NCI-H1417 (cell line): ENCODE measurements at regions not wholly inside any gene's neighbourhood (a gene's known extent, or its start where the extent isn't known, plus 50 kb on each side); places are given as distances from the start of the nearest gene placed in this dataset.
"Not testable (repeated sequence)": the region's sequence is repeated elsewhere in the genome, so short reads cannot be mapped to it uniquely, and the experiment has no call there.

Source experiments
- DNase-seq, 3 experiments: peaks; one replicate each; lab custom pipeline; 2025; lab: John Stamatoyannopoulos, UW

DNA sequence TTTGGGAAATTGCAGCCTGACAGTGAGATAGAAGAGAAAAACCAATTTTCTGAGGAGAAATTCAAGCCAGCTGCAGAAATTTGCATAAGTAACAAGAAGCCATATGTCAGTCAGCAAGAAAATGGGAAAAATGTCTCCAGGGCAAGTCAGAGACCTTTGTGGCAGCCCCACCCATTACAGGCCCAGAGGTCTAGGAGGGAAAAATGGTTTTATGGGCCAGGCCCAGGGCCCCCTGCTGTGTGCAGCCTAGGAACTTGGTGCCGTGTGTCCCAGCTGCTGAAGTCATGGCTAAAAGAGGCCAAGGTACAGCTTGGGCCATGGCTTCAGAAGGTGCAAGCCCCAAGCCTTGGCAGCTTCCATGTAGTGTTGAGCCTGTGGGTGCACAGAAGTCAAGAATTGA lies 296.1 kb downstream of the TTC6 start:
- DNase-seq: not testable (repeated sequence)

DNA sequence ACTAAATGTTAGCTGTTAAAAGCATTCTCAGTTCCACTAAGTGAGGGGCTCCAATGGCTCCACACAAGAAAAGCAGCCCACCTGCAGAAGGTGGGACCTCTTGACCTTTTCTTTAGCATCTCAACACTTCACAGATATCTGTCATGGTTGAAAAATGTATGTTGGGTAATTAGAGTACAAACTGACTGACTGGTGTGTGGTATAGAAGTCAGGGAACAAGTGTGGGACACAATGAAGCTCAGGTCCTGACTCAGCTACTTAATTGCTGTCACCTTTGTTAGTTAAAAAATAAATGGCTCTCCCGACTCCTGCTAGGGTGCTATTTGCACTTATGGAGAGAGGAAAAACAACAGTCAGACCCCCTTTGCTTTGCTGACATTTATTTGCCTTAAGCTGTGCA lies 299.0 kb downstream of the TTC6 start:
- peak in 1 of 3 experiments; percentile 54 for DNase-seq

DNA sequence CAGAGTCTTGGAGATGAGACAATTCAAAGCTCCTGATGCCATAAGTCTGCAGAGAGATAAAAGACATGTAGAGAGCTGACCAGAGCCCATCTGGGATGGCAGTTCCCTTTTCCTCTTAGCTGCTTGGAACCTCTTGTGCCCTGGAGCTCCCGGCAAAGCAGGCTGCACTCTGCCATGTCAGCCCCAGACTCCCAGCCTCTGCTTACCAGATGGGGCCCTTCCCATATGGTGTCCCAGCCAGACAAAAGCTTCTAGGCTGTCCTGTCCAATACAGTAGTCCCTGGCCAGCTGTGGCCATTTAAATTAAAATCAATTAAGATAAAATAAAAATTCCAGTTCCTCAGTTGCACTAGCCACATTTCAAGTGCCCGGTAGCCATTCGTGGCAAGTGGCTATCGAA lies 303.9 kb downstream of the TTC6 start:
- no peak for DNase-seq

DNA sequence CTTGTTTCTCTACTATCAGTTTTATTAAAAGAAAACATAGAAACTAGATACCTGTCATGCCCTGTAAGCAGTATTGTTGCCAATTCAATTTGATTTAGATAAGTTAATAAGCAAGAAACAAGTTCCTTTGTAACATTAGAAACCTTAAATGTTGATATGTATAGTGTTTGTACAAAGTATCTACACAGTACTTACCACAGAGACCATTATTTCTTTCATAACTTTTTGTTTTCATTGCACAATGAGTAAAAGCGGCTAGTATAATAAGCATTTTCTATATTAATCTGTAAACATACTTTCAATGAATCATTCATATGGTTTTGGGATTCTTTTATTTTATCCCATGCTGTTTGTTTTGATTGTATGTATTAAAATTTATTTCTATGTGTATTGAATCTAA lies 305.1 kb downstream of the TTC6 start:
- DNase-seq: no peak

DNA sequence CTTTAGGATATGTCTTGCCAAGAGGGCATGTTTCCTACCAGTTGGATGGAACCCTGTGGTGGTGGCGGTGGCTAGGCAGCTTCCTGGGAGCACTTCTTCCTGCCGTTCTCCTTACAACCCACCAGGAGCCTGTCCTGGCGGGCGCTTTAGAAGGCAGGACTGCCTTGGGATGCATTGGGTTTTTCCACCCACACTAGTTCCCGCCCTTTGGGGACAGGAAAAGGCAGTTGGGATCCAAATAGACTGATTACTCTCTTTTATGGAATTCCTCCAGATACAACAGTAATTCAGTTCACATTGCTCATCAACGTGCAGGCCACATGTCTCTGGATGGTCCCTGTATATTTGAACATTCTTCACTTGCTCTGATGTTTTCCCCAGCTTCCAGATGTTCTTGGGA lies 305.7 kb upstream of the SSTR1 start:
- no peak for DNase-seq

DNA sequence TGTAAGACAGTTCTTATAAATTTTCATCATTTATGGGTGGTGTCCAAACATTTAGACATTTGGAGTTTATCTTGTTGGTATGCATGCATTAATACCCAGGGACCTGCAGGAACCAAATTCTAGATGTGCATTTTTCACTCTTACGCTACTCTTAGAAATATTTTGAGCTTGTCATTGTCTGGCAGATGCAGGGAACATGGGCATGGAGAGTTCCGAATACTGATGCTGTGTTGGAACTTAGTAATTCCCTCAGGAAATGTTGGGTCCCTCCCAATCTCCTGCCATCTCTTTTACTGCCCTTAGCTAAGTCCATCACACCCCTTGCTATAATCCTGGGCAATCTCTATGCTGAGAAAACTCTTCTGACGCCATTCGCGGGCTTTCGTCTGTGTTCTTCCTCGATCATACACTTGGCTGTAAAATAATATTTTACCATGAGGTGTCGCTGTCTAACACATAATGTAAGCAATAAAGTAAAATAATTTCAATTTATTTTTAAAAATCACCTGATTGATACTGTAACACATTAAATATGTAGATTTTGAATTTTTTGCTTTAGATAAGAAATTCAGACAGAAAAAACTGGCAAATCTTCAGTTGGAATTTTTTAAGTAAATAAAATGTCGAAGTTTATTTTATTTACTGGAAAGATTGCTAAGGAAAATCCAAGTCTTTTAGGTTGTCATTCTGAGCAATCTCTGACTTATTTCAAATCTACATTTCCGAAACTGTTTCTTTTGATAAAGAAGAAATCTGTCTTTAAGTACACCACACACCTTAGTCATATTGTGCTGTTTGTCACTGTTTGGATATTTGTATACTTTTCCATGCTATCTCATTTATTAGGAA lies 304.1 kb upstream of the SSTR1 start:
- DNase-seq: peak; percentile 32 to 76 (median 75)

DNA sequence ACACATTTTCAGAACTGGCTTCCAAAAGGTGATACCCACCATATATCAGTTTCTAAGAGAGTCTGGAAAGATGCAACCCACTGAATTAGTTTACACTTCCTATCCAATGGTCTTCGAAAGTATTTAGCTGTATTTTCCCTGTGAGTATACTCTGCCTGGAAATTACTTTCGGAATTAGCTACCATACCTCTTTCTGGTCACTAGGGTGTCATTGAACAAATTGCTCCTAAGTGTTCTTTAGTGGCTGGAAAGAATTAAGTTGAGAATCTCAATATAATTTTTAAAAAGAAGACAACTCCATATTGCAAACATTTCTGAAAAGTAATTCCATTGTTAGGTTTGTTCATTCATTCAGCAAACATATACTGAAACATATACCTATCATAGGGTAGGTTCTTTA lies 283.1 kb upstream of the SSTR1 start:
- DNase-seq: no peak

DNA sequence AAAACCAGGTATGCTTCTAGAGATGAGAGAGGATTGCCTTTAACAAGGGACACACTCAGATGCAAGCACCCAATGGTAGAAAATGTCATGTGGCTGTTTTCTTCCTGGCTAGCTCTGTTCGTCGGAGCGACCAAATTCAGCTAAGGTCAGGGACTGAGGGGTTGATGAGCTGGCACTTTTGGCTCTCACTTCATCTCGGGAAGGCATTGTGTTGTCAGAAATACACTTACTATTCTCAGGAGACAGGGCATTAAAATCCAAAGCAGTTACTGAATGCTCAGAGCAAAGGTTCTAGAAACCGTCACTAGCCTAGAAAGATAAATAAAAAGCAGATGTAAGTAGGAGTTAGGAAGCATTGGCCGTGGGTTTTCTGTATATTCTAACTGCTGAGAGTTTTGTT lies 275.7 kb upstream of the SSTR1 start:
- DNase-seq: no peak

DNA sequence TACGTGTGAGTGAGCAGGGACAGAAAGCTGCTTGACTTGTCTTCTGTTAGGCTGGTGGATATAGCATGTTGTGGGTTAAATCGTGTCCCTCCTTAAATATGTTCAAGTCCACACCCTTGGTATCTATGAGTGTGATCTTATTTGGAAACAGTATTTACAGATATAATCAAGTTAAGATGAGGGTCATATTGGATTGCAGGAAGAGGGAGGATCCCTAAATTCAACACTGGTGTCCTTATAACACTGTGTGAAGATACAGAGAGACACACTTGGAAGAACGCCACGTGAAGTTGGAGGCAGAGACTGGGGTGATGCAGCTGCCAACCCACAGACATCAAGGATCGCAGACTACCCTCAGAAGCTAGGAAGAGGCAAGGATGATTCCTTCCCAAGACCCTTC lies 275.2 kb upstream of the SSTR1 start:
- DNase-seq: no peak

DNA sequence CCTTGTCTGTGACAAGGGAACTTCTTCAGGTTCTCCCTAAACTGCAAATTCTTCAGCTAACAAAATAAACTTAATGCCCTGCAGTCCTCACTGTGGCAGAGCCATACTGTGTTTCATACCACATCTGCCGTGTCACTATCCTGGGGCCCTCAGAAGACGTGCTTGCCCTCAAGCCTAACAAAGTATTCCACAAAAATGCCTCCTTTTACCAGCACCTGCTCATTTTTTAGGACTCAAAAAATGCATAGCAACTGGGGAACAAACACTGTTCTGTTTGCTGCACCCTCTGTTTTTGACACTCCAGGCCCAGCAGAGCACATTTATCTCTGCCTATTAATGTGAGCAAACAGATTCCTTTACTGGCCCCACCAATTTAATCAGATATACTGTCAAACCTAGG lies 270.7 kb upstream of the SSTR1 start:
- DNase-seq: no peak

DNA sequence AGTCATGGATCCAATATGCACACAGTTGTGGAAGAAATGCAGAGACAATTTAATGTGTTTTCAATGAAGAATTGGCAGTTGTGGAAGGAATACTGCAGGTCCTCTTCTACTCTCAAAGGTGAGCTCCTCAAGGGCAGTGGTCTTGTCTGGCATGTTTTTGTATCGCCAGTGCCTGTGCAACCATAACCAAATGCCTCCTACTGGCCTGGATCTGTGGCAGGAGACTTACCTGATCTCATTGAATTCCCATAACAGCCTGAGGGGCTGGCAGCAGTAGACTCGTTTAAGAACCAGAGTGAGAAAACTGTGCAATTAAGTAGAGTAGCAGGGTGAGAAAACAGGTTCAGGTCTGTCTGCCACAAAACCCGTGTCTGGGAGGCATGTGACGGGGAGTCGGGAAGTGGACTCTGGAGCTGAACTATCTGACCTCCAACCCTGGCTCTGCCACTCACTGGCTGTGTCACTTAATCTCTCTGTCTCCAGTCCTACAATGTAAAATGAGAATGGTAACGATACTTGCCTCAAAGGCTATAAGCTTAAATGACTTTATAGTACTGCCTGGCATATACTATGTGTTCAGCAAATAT lies 268.2 kb upstream of the SSTR1 start:
- DNase-seq: no peak

DNA sequence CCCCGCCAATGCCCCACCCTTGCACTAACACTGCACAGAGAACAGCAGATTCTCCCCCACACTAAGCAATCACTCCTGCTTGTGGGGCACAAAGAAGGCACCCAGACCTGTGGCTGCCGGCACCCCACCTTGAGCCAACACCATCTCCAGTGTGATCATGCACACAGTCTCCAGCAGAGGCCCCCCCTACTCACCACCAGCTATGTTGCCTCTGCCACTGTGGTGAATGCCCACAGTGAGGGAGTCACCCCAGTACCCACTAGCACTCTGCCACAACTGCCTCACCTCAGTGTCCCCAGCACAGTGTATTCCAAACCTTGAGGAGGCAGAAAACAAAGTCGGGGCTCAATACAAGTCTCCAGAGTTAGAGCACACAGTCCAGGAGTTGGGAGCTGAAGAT lies 261.7 kb upstream of the SSTR1 start:
- DNase-seq: no peak

DNA sequence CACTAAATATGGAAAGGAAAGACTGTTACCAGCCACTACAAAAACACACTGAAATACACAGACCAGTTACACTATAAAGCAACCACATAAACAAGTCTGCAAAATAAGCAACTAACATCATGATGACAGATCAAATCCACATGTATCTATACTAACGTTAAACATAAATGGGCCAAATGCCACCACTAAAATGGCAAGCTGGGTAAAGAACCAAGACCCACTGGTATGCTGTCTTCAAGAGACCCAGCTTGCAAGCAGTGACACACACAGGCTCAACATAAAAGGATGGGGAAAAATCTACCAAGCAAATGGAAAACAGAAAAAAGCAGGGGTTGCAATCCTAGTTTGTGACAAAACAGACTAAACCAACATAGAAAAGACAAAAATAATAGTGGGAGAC lies 260.9 kb upstream of the SSTR1 start:
- DNase-seq: no peak

DNA sequence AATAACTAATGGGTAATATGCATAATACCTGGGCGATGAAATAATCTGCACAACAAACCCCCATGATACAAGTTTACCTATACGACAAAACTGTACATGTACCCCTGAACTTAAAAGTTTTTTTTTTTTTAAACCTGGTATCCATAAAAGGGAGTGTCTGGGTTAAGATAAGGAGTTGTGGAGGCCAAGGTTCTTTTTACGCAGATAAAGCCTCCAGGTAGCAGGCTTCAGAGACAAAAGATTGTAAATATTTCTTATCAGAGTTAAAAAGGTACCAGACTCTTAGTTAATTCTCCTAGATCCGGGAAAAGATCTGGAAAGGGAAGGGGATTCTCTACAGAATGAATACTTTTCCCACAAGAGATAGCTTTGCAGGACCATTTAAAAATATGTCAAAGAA lies 259.4 kb upstream of the SSTR1 start:
- DNase-seq: no peak

DNA sequence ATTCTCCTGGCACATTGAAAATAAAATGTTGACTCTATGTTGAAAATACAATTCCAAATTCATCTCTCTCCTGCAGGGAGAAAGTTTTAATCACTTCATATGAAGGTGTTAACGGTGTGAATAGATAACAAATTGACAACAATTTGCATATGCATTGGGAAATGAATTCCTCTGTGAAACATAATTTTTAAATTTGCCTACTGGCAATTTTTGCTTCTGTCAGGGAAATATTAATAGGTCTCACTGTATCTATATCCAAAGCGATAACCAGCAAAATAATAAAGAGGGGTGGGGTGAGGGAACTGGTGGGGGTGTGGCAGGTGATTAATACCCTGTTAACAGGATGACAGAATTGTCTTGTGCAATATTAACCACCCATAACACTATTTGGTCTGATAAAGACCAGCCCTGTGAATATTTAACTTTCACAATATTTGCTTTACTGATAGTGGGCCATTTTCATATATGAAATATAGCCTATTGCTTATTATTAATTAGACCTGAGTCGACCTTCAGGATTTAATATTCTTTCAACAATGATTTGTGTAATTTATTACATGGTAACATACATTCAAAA lies 239.0 kb upstream of the SSTR1 start:
- no peak for DNase-seq

DNA sequence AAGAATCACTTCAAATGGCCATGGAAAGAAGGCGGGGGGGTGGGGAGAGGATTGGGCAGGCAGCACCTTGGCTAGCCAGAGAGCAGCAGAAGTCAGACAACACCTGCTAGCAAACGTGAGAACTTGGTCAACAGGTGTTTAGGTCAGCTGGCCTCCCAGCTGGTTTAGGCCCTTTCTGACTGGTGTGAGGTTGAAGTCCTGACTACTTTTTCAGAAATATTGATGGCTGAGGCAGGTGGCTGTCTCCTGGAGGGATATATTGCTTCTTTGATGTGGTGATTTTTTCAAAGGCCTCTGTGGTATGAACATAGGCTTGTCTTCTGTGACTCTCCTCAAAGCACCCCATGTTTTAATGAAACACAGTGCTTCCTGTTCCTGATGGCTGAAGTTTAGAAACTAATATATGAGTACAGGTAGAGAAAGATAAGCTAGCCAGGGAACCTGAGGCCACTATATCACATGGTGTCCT lies 238.2 kb upstream of the SSTR1 start:
- DNase-seq: peak in 2 of 3 experiments; percentile 47 to 75

DNA sequence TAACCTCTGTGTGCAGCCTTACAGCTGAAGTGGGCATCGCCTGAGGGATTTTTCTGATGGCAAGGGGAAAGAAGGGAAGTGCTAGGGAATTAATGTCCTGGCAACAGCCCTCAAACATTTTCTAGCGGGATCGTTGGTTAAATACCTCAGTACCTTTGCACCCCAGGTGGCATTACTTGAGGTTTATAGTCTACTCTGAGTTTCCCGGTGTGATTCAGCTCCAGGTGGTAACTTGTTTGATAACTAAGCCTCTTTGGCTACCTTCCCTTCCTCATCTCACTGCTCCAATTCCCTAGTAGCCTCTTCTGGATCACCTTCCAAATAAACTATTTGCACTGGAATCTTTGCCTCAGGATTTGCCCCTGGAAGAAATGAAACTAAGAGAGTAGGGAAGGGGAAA lies 237.0 kb upstream of the SSTR1 start:
- DNase-seq: no peak

DNA sequence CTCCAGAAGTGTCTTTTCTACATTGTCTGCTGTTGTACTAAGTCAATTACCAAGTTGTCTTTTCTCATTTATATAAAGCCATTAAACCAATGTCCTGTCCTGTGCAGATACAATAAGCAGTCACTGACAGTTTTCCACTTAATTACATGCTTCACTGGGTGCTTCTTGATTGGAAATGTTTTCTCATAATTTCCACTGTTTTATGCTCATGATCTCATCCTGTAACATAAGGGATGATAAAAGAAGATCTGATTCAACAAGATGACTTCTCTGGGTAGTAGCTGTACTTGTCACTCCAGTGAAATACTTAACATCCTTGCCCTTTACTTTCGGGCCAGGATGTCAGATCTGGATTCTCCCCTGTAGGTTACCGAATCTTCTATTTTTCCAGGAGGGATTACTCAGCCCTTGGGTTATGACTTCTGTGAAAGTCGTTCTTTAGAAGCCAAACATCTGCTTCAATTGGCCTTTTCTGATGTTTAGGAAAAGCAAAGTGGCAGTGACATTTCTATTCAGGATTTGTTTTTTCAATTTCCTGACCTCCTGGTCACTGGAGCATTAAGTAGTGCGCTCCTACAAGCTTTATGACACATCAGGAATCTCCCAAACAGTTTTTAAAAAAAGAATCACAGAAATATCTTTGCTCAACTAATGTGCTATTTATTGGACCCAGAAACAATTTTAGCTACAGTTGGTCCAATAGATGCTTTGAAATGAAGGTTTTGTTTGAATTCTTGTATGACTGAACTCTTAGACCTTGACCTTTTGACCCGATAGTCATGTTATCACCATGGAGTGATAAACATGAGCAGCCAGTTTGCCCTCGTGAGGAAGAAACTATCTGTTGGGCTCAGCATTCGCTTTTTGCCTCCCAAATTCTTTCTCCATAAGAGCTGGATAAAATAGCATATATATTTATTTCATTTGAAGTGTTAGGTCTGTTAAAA lies 234.5 kb upstream of the SSTR1 start:
- no peak for DNase-seq

DNA sequence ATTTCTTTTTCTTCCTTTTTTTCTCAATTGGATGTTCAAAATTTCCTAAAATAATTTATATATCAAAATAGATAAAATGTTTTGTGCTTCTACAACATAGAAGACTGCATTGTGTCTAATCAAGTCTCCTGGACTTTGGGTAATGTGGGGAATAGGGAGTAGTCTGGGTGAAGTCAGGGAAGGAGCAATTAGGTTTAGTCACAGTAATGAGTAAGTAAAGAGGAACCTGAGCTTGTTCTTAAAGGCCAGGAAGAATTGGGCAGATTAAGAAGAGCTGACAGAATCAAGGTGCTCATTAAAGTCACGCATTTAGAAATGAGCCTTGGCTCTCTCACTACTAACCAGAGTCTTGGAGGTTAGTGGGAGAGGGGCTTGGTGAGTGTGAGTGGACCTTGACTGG lies 233.3 kb upstream of the SSTR1 start:
- no peak for DNase-seq

DNA sequence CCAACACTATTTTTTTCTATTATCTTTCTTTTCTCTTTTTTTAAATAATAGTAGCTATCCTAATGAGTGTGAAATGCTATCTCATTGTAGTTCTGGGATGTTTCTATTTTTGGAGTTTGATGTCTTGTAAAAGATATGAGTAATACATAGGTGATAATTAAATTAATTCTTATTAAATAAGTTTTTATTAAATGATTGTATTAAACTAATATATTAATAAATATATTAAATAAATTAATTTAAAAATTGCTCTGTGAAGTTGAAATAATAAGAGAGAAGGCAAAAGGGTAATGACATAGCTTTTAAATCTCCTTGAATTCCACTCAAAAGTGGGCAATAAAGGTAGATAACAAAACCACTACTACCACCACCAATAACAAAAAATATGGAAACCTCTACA lies 230.2 kb upstream of the SSTR1 start:
- no peak for DNase-seq

DNA sequence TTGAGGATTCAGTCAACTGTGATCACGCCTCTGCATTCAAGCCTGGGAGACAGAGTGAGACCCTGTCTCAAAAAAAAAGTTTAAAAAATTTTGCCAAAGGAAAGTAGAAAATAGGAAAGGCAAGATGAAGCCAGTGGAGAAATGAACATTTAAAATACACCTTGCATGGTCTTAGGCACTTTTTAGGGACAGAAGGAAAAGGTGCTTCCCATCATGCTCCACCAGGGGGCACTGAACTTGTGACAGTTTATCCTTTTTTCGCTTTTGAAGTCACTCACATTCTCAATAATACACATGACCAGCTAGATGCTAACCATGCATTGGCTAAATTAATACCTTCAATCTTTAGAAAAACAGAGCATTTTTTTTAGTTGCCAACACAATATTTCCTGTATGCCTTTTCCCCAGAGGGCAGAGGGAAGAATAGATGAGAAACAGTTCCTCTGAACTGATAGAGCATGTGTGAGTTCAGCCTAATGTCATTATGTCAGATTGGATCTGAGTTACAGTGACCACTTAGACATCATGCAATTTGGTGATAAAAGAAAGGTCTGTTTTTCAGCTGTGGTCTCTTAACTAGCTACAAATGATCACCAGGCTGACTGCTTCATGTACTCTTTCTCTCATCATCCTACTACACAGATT lies 221.8 kb upstream of the SSTR1 start:
- DNase-seq: peak; percentile 51 to 77 (median 56)

DNA sequence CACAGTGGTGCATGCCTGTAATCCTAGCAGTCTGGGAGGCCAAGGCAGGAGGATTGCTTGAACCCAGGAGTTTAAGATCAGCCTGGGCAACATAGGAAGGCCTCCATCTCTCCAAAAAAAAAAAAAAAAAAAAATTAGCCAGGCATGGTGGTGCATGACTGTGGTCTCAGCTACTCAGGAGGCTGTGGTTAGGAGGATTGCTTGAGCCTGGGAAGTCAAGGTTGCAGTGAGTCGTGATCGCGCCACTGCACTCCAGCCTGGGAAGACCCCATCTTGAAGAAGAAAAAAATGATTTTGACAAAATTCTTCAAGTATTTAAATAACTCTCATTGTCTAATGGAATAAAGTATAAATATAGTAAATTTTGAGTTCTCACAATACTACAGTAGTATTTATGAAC lies 219.2 kb upstream of the SSTR1 start:
- no peak for DNase-seq
